PC-9 (cell line): ENCODE measurements at regions not wholly inside any gene's neighbourhood (a gene's known extent, or its start where the extent isn't known, plus 50 kb on each side); places are given as distances from the start of the nearest gene placed in this dataset.

Experiments used
- BruUV-seq: library from RNA; stranded (reverse); fragments of 400-500 nt; replicated peaks from 2 replicates; lab custom pipeline; 2021; lab: Mats Ljungman, UMichigan
- CTCF ChIA-PET: fragments of 300-600 bp; sonication (Branson Sonifier 250); formaldehyde crosslinking; loops from one replicate; lab custom pipeline; 2022; ENCODE audit warnings: antibody characterized with exemption; lab: Charles Lee
- POLR2A ChIA-PET: fragments of 300-600 bp; sonication (Branson Sonifier 250); formaldehyde crosslinking; loops from one replicate; lab custom pipeline; 2022; ENCODE audit warnings: antibody characterized with exemption; ENCODE audit not compliant: unreplicated experiment; lab: Charles Lee
- DNase-seq, 2 experiments: peaks; one replicate each; pipeline versions ENCODE4 v3.0.0 to v3.0.0-alpha.2; 2015 to 2022; ENCODE audit warnings: mixed read lengths in 1 of 2
- H2AFZ ChIP-seq: fragments of 200-600 bp; sonication (generic); 2 replicates; pipeline ENCODE4 v1.8.1; 2017; ENCODE audit warnings: antibody characterized with exemption
- H3F3A ChIP-seq: fragments of 200-600 bp; sonication (generic); 2 replicates; pipeline ENCODE4 v1.8.1; 2017; ENCODE audit warnings: antibody characterized with exemption, mild to moderate bottlenecking, low read depth; ENCODE audit not compliant: insufficient read depth
- H3K27ac ChIP-seq: fragments of 200-600 bp; sonication (generic); 2 replicates; pipeline ENCODE4 v1.6.1; 2016; ENCODE audit warnings: mixed run types
- H3K27me3 ChIP-seq: fragments of 200-600 bp; sonication (generic); 2 replicates; pipeline ENCODE4 v1.6.1; 2016; ENCODE audit warnings: low read depth, mixed run types; ENCODE audit not compliant: insufficient read depth
- H3K36me3 ChIP-seq: fragments of 200-600 bp; sonication (generic); 2 replicates; pipeline ENCODE4 v1.6.1; 2016; ENCODE audit warnings: low read depth, mixed run types
- H3K4me1 ChIP-seq: fragments of 200-600 bp; sonication (generic); replicated peaks from 2 replicates; pipeline ENCODE4 v1.6.1; 2016; ENCODE audit warnings: mixed run types; ENCODE audit not compliant: insufficient read depth
- H3K4me2 ChIP-seq: fragments of 200-600 bp; sonication (generic); 2 replicates; pipeline ENCODE4 v1.6.1; 2017; ENCODE audit warnings: mixed run types
- H3K4me3 ChIP-seq: fragments of 200-600 bp; sonication (generic); 2 replicates; pipeline ENCODE4 v1.6.1; 2016; ENCODE audit warnings: mixed run types
- H3K79me2 ChIP-seq: fragments of 200-600 bp; sonication (generic); 2 replicates; pipeline ENCODE4 v1.6.1; 2017; ENCODE audit warnings: low read depth, mixed run types
- H3K9me2 ChIP-seq: fragments of 200-600 bp; sonication (generic); 2 replicates; pipeline ENCODE4 v1.8.1; 2017; ENCODE audit warnings: mild to moderate bottlenecking; ENCODE audit not compliant: insufficient read depth
- H3K9me3 ChIP-seq: fragments of 200-600 bp; sonication (generic); 2 replicates; pipeline ENCODE4 v1.8.1; 2016; ENCODE audit warnings: low read depth; ENCODE audit not compliant: insufficient read depth
- H4K20me1 ChIP-seq: fragments of 200-600 bp; sonication (generic); 2 replicates; pipeline ENCODE4 v1.8.1; 2017; ENCODE audit not compliant: insufficient read depth
- CTCF ChIP-seq: fragments of 200-600 bp; sonication (generic); conservative IDR thresholded peaks from 2 replicates; pipeline ENCODE4 v1.6.1; 2017; ENCODE audit warnings: mixed run types, antibody characterized with exemption, mild to moderate bottlenecking, moderate library complexity
- EZH2 ChIP-seq: fragments of 200-600 bp; sonication (generic); IDR thresholded peaks from 2 replicates; pipeline ENCODE4 v1.8.0; 2017; ENCODE audit warnings: antibody characterized with exemption, low read depth
- intact Hi-C: fragments of 100-400 bp; cut with micrococcal nuclease; formaldehyde crosslinking; loops from one replicate; pipeline ENCODE4 v1.10.0; 2022; ENCODE audit not compliant: unreplicated experiment

GRCh38 chr3:165635791-165636683 lies 201.2 kb downstream of the BCHE start:
- Histone ChIP-seq H3K4me2 (no peak overlapping the region), H3K27ac (no peak overlapping the region), H4K20me1 (no peaks in the 10 kb centered on the region), H2AFZ (no peak overlapping the region), H3F3A (no peaks in the 10 kb centered on the region), H3K79me2 (no peaks in the 10 kb centered on the region), H3K36me3 (no peaks in the 10 kb centered on the region), H3K9me3 (no peaks in the 10 kb centered on the region), H3K4me3 (no peak overlapping the region), H3K9me2 (no peaks in the 10 kb centered on the region), H3K27me3 (no peaks in the 10 kb centered on the region), H3K4me1 (no peaks in the 10 kb centered on the region)
- BruUV-seq, result no TSS peak
- POLR2A ChIA-PET, result interaction anchor here (0.5 kb wide), 1 partner anchor 1571 kb away, joined by 5 read pairs; no protein-coding TSS in a partner anchor
- intact Hi-C loops, result no loop called here
- no peak for TF ChIP-seq EZH2
- no peak for TF ChIP-seq CTCF
- CTCF ChIA-PET, result no interaction called here
- DNase-seq, result no peak

GRCh38 chr3:165624761-165625160 lies 212.5 kb downstream of the BCHE start:
- ChIA-PET POLR2A (no interaction called here), CTCF (no interaction called here)
- Histone ChIP-seq H3K36me3 (no peaks in the 10 kb centered on the region), H3K4me3 (no peak overlapping the region), H2AFZ (no peak overlapping the region), H3K9me3 (no peaks in the 10 kb centered on the region; the same call in 1 of the 2 replicates), H4K20me1 (no peaks in the 10 kb centered on the region), H3K4me2 (no peak overlapping the region), H3K27me3 (no peaks in the 10 kb centered on the region), H3K9me2 (no peaks in the 10 kb centered on the region), H3K79me2 (no peaks in the 10 kb centered on the region), H3K27ac (no peak overlapping the region), H3F3A (no peaks in the 10 kb centered on the region), H3K4me1 (no peaks in the 10 kb centered on the region)
- intact Hi-C loops, result no loop called here
- TF ChIP-seq EZH2 (no peak), CTCF (peak; percentile 54)
- no peak for DNase-seq
- BruUV-seq, result no TSS peak

GRCh38 chr3:165622356-165622755 lies 214.9 kb downstream of the BCHE start:
- Histone ChIP-seq H3K4me3 (no peak overlapping the region), H2AFZ (no peak overlapping the region), H3K9me3 (no peaks in the 10 kb centered on the region; the same call in 1 of the 2 replicates), H3K27me3 (no peaks in the 10 kb centered on the region), H3K36me3 (no peaks in the 10 kb centered on the region), H3K27ac (no peak overlapping the region), H3K9me2 (no peaks in the 10 kb centered on the region), H3K79me2 (no peaks in the 10 kb centered on the region), H3K4me1 (no peaks in the 10 kb centered on the region), H3F3A (no peaks in the 10 kb centered on the region), H4K20me1 (no peaks in the 10 kb centered on the region), H3K4me2 (no peak overlapping the region)
- ChIA-PET POLR2A (no interaction called here), CTCF (no interaction called here)
- intact Hi-C loops, result no loop called here
- TF ChIP-seq EZH2 (no peak), CTCF (no peak)
- no TSS peak for BruUV-seq
- no peak for DNase-seq
